KMS-11 (cell line): ENCODE measurements at regions not wholly inside any gene's neighbourhood (a gene's known extent, or its start where the extent isn't known, plus 50 kb on each side); places are given as distances from the start of the nearest gene placed in this dataset.
A peak's percentile ranks its signal among the peaks of the same experiment; 100 is the strongest.
"Not testable (repeated sequence)": the region's sequence is repeated elsewhere in the genome, so short reads cannot be mapped to it uniquely, and the experiment has no call there.

Source experiments
- H2AFZ ChIP-seq: fragments of 200-600 bp; sonication (generic); 2 replicates; pipeline ENCODE4 v1.6.1; 2016; ENCODE audit warnings: antibody characterized with exemption, mixed run types, low read depth
- H3K27ac ChIP-seq: fragments of 200-600 bp; sonication (generic); 2 replicates; pipeline ENCODE4 v1.6.1; 2016; ENCODE audit warnings: mild to moderate bottlenecking, mixed run types
- H3K27me3 ChIP-seq: fragments of 200-600 bp; sonication (generic); 2 replicates; pipeline ENCODE4 v1.6.1; 2017; ENCODE audit warnings: mild to moderate bottlenecking, low read depth, mixed run types, moderate library complexity; ENCODE audit not compliant: insufficient read depth
- H3K36me3 ChIP-seq: fragments of 200-600 bp; sonication (generic); 2 replicates; pipeline ENCODE4 v1.6.1; 2017; ENCODE audit warnings: mild to moderate bottlenecking, mixed run types; ENCODE audit not compliant: insufficient read depth
- H3K4me1 ChIP-seq: fragments of 200-600 bp; sonication (generic); 2 replicates; pipeline ENCODE4 v1.6.1; 2016; ENCODE audit warnings: mild to moderate bottlenecking, low read depth, mixed run types; ENCODE audit not compliant: poor library complexity, severe bottlenecking
- H3K4me2 ChIP-seq: fragments of 200-600 bp; sonication (generic); 2 replicates; pipeline ENCODE4 v1.7.0; 2016; ENCODE audit warnings: mild to moderate bottlenecking, mixed run types
- H3K4me3 ChIP-seq: fragments of 200-600 bp; sonication (generic); IDR thresholded peaks from 2 replicates; pipeline ENCODE4 v1.6.1; 2017; ENCODE audit warnings: low read depth, low read length, mixed read lengths; ENCODE audit not compliant: insufficient read depth
- H3K79me2 ChIP-seq: fragments of 200-600 bp; sonication (generic); 2 replicates; pipeline ENCODE4 v1.6.1; 2016; ENCODE audit warnings: low read depth, mixed run types; ENCODE audit not compliant: insufficient read depth
- H3K9ac ChIP-seq: fragments of 200-600 bp; sonication (generic); 2 replicates; pipeline ENCODE4 v1.6.1; 2016; ENCODE audit warnings: mild to moderate bottlenecking, mixed run types
- H4K20me1 ChIP-seq: fragments of 200-600 bp; sonication (generic); 2 replicates; pipeline ENCODE4 v1.6.1; 2016; ENCODE audit warnings: mild to moderate bottlenecking, mixed run types; ENCODE audit not compliant: insufficient read depth
- TF ChIP-seq, protein P1 (sequence below): fragments of 200-600 bp; sonication (generic); conservative IDR thresholded peaks from 2 replicates; pipeline ENCODE4 v1.6.1; 2017; ENCODE audit warnings: low read depth, mild to moderate bottlenecking, antibody characterized with exemption, low read length, moderate library complexity, mixed read lengths

DNA sequence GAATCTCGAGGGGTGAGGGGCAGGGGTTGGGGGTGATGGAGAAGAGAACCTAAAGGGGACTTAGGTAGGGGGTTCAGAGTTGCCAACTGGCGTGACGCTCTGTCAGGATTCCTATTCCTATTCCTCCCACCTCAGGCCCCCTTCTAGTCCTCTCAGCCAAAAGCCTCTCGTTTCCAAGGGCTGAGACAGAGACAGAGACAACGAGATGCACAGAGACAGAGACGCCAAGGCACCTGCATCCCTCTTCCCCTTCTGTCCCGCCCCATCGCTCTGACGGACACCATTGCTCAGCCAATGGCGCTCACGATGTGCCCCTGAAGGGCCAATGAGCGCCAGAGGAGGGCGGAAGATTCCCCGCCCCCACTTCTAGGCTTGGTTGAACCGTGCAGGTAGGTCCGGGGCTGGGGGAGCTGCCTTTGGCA, 129.5 kb upstream of the PLEKHM1 start:
- not testable (repeated sequence) for H3K9ac ChIP-seq, H3K79me2 ChIP-seq, H3K4me1 ChIP-seq, H4K20me1 ChIP-seq, H3K4me3 ChIP-seq, H3K27me3 ChIP-seq, H3K36me3 ChIP-seq, H3K4me2 ChIP-seq, H3K27ac ChIP-seq
- H2AFZ ChIP-seq, result peak overlapping the region; percentile 65

DNA sequence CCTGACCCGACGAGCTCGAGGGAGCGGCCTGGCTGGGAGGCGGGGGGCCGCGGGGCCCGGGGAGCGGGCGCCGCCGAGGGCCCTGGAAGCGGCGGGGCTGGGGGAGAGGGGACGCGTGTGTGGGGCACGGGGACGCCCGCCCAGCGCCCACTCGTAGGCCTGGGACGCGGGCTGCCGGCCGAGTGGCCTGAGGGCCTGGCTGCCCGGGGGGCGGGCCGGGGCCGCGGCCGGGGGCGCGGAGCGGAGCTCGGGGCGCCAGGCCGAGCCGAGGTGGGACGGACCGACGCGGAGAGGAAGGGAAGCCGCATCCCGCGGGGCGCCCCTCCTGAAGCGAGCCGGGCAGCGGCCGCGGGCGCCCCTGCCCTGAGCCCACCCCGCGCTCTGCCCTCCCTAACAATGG, 129.9 kb upstream of the PLEKHM1 start:
- H3K27ac ChIP-seq, H3K4me2 ChIP-seq, H4K20me1 ChIP-seq, H3K4me1 ChIP-seq, H3K36me3 ChIP-seq, H3K79me2 ChIP-seq, H3K4me3 ChIP-seq, H3K27me3 ChIP-seq, H3K9ac ChIP-seq: not testable (repeated sequence)
- H2AFZ ChIP-seq, result peak overlapping the region; percentile 65; the same call in 1 of the 2 replicates

DNA sequence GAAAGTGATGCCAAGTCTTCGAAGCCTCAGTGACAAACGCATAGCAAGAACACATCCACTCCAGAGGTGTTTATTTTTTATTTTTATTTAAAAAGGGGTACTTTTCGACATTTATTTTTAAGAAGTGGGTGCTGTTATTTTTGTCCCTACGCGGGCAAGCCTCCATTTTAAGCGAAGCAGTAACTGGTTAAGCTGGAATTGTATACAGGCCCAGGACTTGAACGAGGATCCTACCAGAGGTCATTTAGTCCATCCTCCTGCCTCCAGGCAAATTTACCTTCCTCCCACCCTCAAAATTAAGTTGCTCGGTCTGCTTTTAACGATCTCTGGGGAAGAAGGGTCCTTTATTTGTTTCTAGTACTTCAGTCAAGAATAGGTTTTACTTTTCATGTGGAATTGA, 130.6 kb upstream of the PLEKHM1 start:
- not testable (repeated sequence) for H3K27me3 ChIP-seq, H2AFZ ChIP-seq, H3K4me1 ChIP-seq, H3K4me2 ChIP-seq, H3K27ac ChIP-seq, H4K20me1 ChIP-seq, H3K4me3 ChIP-seq, H3K36me3 ChIP-seq, H3K9ac ChIP-seq, H3K79me2 ChIP-seq

DNA sequence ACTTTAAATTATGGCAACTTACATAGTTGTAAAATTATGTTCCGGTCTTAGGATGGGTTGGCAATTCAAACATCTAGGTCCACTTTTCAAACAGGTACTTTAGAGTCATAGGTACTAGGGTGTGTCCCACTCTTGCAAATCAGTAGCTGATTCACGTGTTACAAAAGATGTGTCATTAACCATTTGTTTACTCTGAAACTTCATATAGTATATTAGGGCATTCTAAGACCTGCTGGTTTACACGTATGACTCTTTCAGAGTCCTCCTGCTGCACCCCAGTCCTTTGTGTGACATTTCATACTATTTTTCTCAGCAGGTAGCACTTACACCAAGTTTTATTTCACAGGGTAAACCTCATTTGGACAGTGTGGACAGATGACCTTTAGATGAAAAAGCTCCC, 131.8 kb upstream of the PLEKHM1 start:
- H2AFZ ChIP-seq, H3K4me2 ChIP-seq, H3K36me3 ChIP-seq, H3K9ac ChIP-seq, H3K4me3 ChIP-seq, H4K20me1 ChIP-seq, H3K79me2 ChIP-seq, H3K27me3 ChIP-seq, H3K27ac ChIP-seq, H3K4me1 ChIP-seq: not testable (repeated sequence)

DNA sequence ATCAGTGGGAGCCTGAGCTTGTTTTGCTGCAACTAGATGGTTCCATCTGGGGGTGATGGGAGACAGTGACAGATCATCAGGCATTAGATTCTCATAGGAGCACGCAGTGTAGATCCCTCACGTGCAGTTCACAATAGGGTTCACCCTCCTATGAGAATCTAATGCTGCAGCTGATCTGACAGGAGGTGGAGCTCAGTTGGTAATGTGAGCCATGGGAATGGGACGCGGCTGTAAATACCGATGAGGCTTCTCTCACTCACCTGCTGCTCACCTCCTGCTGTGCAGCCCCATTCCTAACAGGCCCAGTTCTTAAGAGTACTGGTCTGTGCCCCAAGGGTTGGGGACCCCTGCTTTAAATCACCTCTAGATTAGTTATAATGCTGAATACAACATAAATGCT, 137.5 kb upstream of the PLEKHM1 start:
- H3K27ac ChIP-seq, result no peak overlapping the region
- TF ChIP-seq, protein P1, sequence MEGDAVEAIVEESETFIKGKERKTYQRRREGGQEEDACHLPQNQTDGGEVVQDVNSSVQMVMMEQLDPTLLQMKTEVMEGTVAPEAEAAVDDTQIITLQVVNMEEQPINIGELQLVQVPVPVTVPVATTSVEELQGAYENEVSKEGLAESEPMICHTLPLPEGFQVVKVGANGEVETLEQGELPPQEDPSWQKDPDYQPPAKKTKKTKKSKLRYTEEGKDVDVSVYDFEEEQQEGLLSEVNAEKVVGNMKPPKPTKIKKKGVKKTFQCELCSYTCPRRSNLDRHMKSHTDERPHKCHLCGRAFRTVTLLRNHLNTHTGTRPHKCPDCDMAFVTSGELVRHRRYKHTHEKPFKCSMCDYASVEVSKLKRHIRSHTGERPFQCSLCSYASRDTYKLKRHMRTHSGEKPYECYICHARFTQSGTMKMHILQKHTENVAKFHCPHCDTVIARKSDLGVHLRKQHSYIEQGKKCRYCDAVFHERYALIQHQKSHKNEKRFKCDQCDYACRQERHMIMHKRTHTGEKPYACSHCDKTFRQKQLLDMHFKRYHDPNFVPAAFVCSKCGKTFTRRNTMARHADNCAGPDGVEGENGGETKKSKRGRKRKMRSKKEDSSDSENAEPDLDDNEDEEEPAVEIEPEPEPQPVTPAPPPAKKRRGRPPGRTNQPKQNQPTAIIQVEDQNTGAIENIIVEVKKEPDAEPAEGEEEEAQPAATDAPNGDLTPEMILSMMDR, result no peak
- no peaks in the 10 kb centered on the region for H3K27me3 ChIP-seq
- no peaks in the 10 kb centered on the region for H3K4me1 ChIP-seq
- no peaks in the 10 kb centered on the region for H3K79me2 ChIP-seq
- H4K20me1 ChIP-seq, result no peaks in the 10 kb centered on the region
- no peak overlapping the region for H3K9ac ChIP-seq
- peaks cover 4% of the 10 kb centered on the region for H3K36me3 ChIP-seq
- H3K4me2 ChIP-seq, result no peak overlapping the region
- H2AFZ ChIP-seq, result no peak overlapping the region
- no peak overlapping the region for H3K4me3 ChIP-seq

DNA sequence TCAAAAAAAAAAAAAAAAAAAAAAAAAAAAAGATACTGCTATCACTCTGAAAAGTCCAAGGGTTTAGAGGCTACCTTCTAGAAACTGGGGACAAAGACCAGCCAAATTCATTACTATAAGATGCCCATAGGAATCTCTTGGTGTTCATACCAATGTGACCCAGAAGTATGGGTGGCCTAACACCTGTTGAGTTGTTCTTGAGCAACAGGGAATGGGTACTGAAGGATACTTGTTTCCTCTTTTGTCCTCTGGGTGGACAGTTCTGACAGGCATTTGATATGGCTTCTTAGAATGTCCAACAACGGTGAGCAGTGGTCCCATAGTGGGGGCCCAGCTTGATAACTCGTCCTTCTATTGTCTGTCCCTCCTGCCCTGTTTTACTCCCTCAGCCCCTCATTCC, 141.4 kb upstream of the PLEKHM1 start:
- no peaks in the 10 kb centered on the region for H3K27me3 ChIP-seq
- TF ChIP-seq, protein P1, result no peak
- no peak overlapping the region for H2AFZ ChIP-seq
- H3K9ac ChIP-seq, result no peak overlapping the region
- H3K79me2 ChIP-seq, result no peaks in the 10 kb centered on the region
- no peaks in the 10 kb centered on the region for H3K4me1 ChIP-seq
- H4K20me1 ChIP-seq, result no peaks in the 10 kb centered on the region
- no peak overlapping the region for H3K4me3 ChIP-seq
- no peak overlapping the region for H3K4me2 ChIP-seq
- no peak overlapping the region for H3K27ac ChIP-seq
- H3K36me3 ChIP-seq, result peaks cover 4% of the 10 kb centered on the region
